GM18511 (cell line): ENCODE measurements at regions not wholly inside any gene's neighbourhood (a gene's known extent, or its start where the extent isn't known, plus 50 kb on each side); places are given as distances from the start of the nearest gene placed in this dataset.

Experiments used
- ATAC-seq: cut with Tn5 transposase; IDR thresholded peaks from one replicate; pipeline ENCODE4 v1.9.1; 2021; ENCODE audit warnings: mild to moderate bottlenecking, moderate library complexity; ENCODE audit not compliant: unreplicated experiment

- no peak for ATAC-seq
Observed at GRCh38 chr16:64475627-64476351, 646.1 kb downstream of the CDH11 start.

DNA sequence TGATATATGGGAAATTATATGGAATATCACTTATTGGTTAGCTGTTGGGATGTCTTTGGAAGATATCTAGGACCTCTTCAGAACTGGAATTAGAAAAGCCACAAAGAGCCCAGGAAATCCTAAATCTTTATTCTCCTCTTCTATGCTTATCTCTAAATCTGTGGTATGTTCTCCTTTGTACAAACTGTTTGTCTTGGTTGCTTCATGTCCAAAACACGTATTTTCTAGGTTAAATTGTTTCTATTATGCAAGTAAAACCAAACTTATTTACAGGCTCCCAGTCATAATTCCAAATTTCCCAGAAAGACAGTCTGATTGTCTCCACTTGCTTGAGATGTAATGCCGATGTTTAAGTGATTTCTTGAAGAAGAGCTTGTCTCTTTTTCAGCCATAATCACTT is 650.9 kb downstream of the CDH11 start:
- no peak for ATAC-seq

- no peak for ATAC-seq
Observed at GRCh38 chr16:64469906-64470702, 651.8 kb downstream of the CDH11 start.

- no peak for ATAC-seq
Observed at GRCh38 chr16:64469351-64469750, 652.5 kb downstream of the CDH11 start.

GRCh38 chr16:64468515-64469090 is 653.3 kb downstream of the CDH11 start:
- no peak for ATAC-seq

- no peak for ATAC-seq
Observed at GRCh38 chr16:64459821-64460220, 662.0 kb downstream of the CDH11 start.

DNA sequence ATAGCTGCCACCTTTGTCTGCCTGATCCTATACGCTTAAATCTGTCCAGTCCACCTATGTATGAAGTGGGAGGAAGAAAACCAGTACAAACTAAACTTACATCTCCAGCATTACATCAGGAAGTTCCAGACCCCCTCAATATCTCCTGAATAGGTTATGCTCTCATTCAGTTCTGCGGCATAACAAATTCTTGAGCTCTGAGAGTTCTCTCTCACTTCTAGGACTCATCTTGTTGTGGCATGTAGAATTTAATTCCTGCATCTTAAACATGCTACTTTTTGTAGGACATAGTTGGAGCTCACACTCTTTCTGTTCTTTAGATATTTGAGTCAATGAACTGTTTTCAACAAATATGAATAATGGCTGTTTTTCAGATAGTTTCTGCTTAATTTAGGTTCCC is 662.5 kb downstream of the CDH11 start:
- no peak for ATAC-seq

DNA sequence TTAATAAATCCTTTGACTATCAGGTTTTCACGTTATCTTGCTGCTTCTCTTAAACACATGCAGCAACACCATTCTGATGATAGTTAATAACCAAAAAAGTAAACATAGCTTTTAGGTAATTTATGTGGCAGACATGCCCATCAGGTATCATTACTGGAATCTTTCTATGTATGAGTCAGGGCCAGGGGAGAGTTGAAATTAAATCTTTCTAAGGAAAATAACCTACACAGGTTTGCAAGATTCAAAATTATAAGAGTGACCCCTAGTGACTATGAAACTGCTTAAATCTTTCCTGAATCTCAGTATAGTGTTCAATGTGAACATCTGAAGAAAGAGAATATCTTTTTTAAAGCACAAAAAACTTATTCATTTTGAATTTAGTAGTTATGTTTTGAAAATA is 666.6 kb downstream of the CDH11 start:
- ATAC-seq, result no peak

DNA sequence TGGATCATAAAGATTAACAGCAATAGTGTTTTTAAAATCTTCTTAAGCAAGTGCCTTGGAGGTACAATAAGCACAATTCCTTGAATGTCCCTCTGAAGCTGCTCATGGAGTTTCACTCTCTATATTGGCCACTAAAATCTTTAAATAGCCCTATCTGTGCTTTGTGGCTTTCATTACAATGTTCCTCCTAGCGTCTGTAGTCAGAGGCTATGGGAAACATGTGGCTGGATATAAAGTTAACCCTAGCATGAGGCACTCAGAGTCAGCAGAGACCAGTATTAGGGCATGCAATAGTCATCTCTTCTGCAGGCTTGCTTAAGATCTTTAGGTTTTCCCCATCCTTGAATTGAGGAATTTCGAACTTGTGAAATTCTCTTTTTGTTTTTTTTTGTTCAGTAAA is 668.2 kb downstream of the CDH11 start:
- ATAC-seq, result no peak

DNA sequence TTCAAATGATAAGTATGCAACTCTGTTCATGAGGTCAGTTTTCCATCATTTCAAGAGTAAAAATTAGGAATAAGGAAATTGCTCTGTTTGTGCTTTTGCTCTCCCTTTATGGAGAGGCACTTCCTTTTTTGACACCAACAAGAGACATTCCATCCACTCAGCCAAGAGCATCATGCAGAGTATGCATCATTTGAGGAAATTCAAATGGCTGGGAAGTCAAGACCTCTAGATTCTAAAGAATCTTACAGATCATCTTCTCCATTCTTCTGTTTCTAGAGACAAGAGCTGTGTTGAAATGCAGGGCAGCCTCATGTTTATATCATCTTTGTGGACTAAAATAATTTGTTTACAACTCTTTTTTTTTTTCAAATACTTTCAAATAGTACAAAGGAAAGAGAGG is 669.4 kb downstream of the CDH11 start:
- no peak for ATAC-seq

DNA sequence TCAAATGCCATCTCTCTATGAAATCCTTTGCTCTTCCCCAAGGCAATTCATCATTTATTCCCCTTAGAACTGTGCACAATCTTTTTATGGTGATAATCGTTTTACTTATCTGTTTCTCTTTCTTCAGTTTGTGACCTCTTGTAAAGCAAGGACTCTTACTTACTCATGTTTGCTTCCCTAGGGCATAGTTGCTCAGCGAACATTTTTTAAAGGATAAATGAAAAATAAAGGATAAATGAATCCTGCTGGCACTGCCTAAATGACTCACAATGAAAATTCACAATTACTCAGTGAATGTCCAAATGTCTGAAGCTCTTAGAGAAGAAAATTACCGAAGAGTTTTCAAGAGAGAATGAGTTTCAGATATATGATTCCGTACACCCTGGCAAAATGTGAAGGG is 671.7 kb downstream of the CDH11 start:
- no peak for ATAC-seq

- no peak for ATAC-seq
Observed at GRCh38 chr16:64449506-64449905, 672.4 kb downstream of the CDH11 start.

GRCh38 chr16:64445649-64446048 is 676.2 kb downstream of the CDH11 start:
- no peak for ATAC-seq

GRCh38 chr16:64445245-64445644 is 676.6 kb downstream of the CDH11 start:
- no peak for ATAC-seq

GRCh38 chr16:64440421-64440831 is 681.4 kb downstream of the CDH11 start:
- ATAC-seq, result no peak

DNA sequence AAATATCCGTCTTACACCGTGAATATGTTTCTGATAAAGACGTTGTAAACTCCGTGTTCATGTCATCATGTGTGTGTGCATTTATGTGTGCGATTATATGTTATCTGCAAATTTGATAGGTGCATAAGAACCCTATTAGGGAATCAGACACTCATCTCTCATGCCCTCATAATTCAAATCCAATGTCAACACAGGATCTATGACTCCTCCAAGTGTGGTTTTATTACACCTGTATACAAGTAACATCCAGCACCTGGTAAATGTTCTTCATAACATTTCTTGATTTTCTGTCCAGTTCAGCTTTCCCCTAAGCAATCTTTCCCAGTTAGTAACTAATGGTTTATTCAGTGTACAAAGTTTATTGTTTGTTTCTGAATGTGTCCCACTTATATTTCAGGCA is 681.9 kb downstream of the CDH11 start:
- ATAC-seq, result no peak

DNA sequence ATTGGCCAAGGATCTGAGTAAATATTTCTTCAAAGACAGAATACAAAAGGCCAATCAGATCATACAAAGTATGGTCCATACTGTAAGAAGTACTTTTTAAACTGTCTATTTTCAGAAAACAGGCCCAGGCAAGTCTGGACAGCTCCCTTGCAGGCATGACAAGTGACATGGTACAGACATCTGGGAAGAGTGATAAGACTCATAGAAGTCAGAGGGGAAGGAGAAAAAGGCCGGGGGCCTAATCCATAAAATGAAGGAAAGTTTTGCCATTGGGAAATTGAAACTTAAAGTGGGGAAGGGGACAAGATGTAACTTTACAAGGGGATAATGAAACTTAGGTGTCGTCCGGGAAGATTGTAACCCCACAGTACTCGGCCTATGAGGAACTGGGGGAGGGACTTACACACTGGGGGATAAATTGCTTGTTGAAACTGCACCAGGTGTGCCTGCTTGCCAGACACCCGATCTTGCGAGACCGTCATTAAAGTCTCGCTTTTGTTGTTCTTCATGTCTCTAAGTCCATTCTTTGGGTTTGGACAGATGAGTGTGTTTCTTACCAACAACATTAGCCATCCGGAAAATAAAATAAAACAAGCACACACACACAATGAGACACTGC is 684.0 kb downstream of the CDH11 start:
- no peak for ATAC-seq

- no peak for ATAC-seq
Observed at GRCh38 chr16:64434526-64435069, 687.3 kb downstream of the CDH11 start.

DNA sequence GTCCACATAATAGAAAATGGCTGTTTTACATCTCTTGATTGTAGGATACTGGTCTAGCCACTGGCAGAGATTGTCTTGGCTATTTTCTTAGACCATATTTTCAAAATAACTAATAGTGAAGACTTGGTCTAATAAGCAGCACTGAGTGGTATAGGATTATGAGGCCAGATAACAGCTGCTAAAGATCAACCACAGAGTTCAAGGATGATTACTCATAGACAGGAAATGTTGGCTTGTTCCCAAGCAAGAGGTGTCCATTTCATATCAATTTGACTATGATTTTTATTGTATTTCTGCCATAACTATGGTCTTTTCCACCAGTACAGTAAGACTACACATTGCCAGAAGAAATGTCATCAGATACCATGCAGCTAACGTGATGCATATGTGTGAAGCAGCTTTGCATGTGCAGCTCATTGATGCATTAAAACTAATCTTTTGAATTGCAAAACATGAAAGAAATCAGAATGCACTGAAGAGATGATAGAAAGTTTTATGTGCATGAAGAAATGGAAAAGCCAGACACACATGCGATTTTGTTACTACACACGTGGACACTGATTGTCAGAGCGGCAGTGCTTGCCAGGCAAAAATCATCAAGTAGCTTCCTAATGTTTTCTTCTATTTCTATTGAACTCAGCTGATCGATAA is 693.3 kb downstream of the CDH11 start:
- ATAC-seq, result no peak

DNA sequence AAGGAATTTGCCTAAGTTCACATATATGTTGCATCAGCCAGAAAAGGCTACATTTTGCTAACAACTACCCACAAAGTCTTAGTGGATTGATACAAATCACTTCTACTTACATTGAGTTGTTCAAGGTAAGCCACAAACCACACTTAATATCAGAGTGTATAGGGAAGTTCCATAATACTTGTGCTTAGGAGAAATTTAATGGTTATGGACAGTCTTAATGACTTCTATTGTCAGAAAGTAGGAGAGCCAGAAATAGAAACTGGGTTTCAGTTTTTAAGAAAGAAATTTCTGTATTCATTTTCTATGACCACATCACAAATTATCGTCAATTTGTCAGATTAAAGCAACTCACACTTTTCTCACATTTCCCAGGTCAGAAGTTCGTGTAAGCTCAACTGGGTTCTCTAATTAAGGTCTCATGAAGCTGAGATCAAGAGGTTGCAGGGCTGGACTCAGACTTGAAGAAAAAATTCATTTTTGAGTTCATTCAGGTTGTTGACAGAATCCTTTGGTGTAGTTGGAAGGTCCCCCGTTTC is 695.7 kb downstream of the CDH11 start:
- ATAC-seq, result no peak

GRCh38 chr16:64425381-64425780 is 696.5 kb downstream of the CDH11 start:
- ATAC-seq, result no peak
